ENCODE measurements at regions not wholly inside any gene's neighbourhood (a gene's known extent, or its start where the extent isn't known, plus 50 kb on each side); places are given as distances from the start of the nearest gene placed in this dataset.

GRCh38 chr15:67004142-67004541, 61.3 kb upstream of the SMAD3 start (continued):
- no peak for TF ChIP-seq EGR1 (IDR thresholded peaks at IDR 0.05; ENCODE audit: low read depth)
- TF ChIP-seq, protein P1, sequence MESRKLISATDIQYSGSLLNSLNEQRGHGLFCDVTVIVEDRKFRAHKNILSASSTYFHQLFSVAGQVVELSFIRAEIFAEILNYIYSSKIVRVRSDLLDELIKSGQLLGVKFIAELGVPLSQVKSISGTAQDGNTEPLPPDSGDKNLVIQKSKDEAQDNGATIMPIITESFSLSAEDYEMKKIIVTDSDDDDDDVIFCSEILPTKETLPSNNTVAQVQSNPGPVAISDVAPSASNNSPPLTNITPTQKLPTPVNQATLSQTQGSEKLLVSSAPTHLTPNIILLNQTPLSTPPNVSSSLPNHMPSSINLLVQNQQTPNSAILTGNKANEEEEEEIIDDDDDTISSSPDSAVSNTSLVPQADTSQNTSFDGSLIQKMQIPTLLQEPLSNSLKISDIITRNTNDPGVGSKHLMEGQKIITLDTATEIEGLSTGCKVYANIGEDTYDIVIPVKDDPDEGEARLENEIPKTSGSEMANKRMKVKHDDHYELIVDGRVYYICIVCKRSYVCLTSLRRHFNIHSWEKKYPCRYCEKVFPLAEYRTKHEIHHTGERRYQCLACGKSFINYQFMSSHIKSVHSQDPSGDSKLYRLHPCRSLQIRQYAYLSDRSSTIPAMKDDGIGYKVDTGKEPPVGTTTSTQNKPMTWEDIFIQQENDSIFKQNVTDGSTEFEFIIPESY (IDR thresholded peaks at IDR 0.05; ENCODE audit: extremely low read depth, insufficient replicate concordance, low read length), result no peak

DNA sequence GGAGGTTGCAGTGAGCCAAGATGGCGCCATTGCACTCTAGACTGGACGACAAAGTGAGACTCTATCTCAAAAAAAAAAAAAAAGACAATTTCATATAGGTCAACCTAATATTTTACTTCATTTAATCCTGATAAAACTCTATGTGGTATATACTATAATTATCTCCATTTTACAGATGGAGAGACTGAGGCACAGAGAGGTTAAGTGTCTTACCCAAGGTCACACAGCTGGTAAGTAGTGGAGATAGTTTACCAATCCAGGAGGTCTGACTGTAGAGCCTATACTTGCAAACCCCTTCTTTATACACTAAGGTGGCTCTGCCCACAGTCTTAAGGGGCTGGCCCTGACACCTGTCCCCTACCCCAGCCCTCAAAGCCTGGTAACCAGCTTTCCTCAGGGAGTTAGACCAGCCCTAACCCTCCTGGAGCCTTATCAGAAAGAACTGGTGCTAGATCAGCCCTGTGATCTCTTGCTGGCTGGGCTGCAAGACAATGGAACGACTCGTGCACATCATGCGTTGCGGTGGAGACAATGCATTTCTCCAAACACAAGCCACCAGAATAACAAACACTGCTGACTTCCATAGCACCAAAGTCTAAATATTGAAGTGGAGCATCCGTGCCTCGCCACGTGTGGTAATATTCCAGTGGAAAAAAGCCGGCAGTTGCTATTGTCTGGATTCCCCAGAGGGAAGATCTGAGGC, 60.0 kb upstream of the SMAD3 start:
- Histone ChIP-seq H3K9me2 (ENCODE audit: insufficient read depth) (no peaks in the 10 kb centered on the region), H3K27me3 (ENCODE audit: insufficient read depth, low read length) (no peaks in the 10 kb centered on the region), H4K20me1 (ENCODE audit: insufficient read depth) (no peaks in the 10 kb centered on the region), H3K9ac (ENCODE audit: low read length) (no peak overlapping the region), H3K79me2 (ENCODE audit: insufficient read depth, low read length) (no peaks in the 10 kb centered on the region), H3K4me3 (replicated peaks in 1 of 2; ENCODE audit: low read depth in 1 of 2, low read length in 2 of 2) (no peak overlapping the region), H3K4me1 (ENCODE audit: control insufficient read depth in 1 of 2, insufficient read depth in 2 of 2, low read length in 2 of 2) (peaks cover 0 to 16% of the 10 kb centered on the region in 2 experiments; a peak in 2 of 4 replicates), H3K27ac (ENCODE audit: low read depth, low read length) (no peak overlapping the region), H3K9me3 (ENCODE audit: control insufficient read depth in 1 of 2, insufficient read depth in 1 of 2, low read depth in 1 of 2, low read length in 2 of 2) (no peaks in the 10 kb centered on the region), H3K4me2 (ENCODE audit: low read length) (no peak overlapping the region), H2AFZ (ENCODE audit: low read depth, low read length, poor library complexity, severe bottlenecking) (no peak overlapping the region), H3K36me3 (ENCODE audit: control insufficient read depth in 1 of 2, insufficient read depth in 2 of 2, low read length in 2 of 2) (no peaks in the 10 kb centered on the region)
- ATAC-seq (no peak), DNase-seq (ENCODE audit: low read depth, low spot score) (no peak)
- CTCF ChIA-PET, result no interaction called here
- BruUV-seq (replicated peaks), result no TSS peak
- RAD21 ChIA-PET (ENCODE audit: low non-redundant PET in 1 of 2, low total read pairs in 2 of 2, uncharacterized antibody in 2 of 2, unreplicated experiment in 2 of 2), result no interaction called here
- intact Hi-C loops (cut with micrococcal nuclease), result no loop called here
- POLR2A ChIA-PET, result no interaction called here
- TF ChIP-seq, protein P2, sequence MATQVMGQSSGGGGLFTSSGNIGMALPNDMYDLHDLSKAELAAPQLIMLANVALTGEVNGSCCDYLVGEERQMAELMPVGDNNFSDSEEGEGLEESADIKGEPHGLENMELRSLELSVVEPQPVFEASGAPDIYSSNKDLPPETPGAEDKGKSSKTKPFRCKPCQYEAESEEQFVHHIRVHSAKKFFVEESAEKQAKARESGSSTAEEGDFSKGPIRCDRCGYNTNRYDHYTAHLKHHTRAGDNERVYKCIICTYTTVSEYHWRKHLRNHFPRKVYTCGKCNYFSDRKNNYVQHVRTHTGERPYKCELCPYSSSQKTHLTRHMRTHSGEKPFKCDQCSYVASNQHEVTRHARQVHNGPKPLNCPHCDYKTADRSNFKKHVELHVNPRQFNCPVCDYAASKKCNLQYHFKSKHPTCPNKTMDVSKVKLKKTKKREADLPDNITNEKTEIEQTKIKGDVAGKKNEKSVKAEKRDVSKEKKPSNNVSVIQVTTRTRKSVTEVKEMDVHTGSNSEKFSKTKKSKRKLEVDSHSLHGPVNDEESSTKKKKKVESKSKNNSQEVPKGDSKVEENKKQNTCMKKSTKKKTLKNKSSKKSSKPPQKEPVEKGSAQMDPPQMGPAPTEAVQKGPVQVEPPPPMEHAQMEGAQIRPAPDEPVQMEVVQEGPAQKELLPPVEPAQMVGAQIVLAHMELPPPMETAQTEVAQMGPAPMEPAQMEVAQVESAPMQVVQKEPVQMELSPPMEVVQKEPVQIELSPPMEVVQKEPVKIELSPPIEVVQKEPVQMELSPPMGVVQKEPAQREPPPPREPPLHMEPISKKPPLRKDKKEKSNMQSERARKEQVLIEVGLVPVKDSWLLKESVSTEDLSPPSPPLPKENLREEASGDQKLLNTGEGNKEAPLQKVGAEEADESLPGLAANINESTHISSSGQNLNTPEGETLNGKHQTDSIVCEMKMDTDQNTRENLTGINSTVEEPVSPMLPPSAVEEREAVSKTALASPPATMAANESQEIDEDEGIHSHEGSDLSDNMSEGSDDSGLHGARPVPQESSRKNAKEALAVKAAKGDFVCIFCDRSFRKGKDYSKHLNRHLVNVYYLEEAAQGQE (IDR thresholded peaks at IDR 0.05; ENCODE audit: low read depth), result no peak
- TF ChIP-seq CBX3 (IDR thresholded peaks at IDR 0.05; ENCODE audit: low read depth) (no peak), ZFX (IDR thresholded peaks at IDR 0.05) (no peak), POLR2A (IDR thresholded peaks at IDR 0.05; ENCODE audit: borderline replicate concordance, extremely low read depth, insufficient read depth, insufficient read length) (no peak)
